Cardiac fibroblast (primary cell): ENCODE measurements at regions not wholly inside any gene's neighbourhood (a gene's known extent, or its start where the extent isn't known, plus 50 kb on each side); places are given as distances from the start of the nearest gene placed in this dataset.

ENCODE experiments used
- DNase-seq, 2 donors: peaks; one replicate each; pipeline versions ENCODE4 v3.0.0 to v3.0.0-alpha.2; 2010; ENCODE audit warnings: low read depth in 2 of 2
- H3K4me3 ChIP-seq, 2 donors: replicated peaks in 1 of 2; 1 replicate in 1 of 2; 2 replicates in 1 of 2; pipeline ENCODE4 v1.5.1; 2011; ENCODE audit warnings: low read depth in 2 of 2, low read length in 2 of 2, mild to moderate bottlenecking in 2 of 2, moderate library complexity in 1 of 2
- CTCF ChIP-seq: IDR thresholded peaks from one replicate; pipeline ENCODE4 v1.5.1; 2011; ENCODE audit warnings: low read depth, mild to moderate bottlenecking, low read length, inconsistent platforms

GRCh38 chr1:80245813-80246212, 1239.3 kb upstream of the ADGRL4 start:
- TF ChIP-seq CTCF = no peak
- no peak overlapping the region for H3K4me3 ChIP-seq
- no peak for DNase-seq

- no peak overlapping the region for H3K4me3 ChIP-seq
- no peak for TF ChIP-seq CTCF
- DNase-seq = no peak
These were observed 1237.8 kb upstream of the ADGRL4 start for GRCh38 chr1:80244372-80244771.

GRCh38 chr1:80241566-80241965, 1235.0 kb upstream of the ADGRL4 start:
- no peak for DNase-seq
- H3K4me3 ChIP-seq = no peak overlapping the region
- TF ChIP-seq CTCF = no peak

GRCh38 chr1:80225510-80225909, 1219.0 kb upstream of the ADGRL4 start:
- no peak for DNase-seq
- H3K4me3 ChIP-seq = no peak overlapping the region
- TF ChIP-seq CTCF = no peak

GRCh38 chr1:80221319-80221718, 1214.8 kb upstream of the ADGRL4 start:
- no peak for DNase-seq
- H3K4me3 ChIP-seq = no peak overlapping the region
- no peak for TF ChIP-seq CTCF

- peak; percentile 71 to 78 for DNase-seq
- peak; percentile 57 for TF ChIP-seq CTCF
- no peak overlapping the region for H3K4me3 ChIP-seq
These were observed 1211.6 kb upstream of the ADGRL4 start for GRCh38 chr1:80218112-80218511.

- TF ChIP-seq CTCF = peak; percentile 74
- peak; percentile 82 to 88 for DNase-seq
These were observed 1211.0 kb upstream of the ADGRL4 start for GRCh38 chr1:80217377-80217986.

More at GRCh38 chr1:80217377-80217986, 1211.0 kb upstream of the ADGRL4 start:
- H3K4me3 ChIP-seq = no peak overlapping the region
